HCT116 (cell line): ENCODE measurements at regions not wholly inside any gene's neighbourhood (a gene's known extent, or its start where the extent isn't known, plus 50 kb on each side); places are given as distances from the start of the nearest gene placed in this dataset.

Source experiments
- ATAC-seq: fragments of 200-7000 bp; cut with Tn5 transposase; 2 replicates; pipeline ENCODE4 v1.9.1; 2020; ENCODE audit warnings: mild to moderate bottlenecking, moderate library complexity
- BruUV-seq: library from RNA; stranded (reverse); fragments of 400-500 nt; replicated peaks from 2 replicates; lab custom pipeline; 2021; lab: Mats Ljungman, UMichigan
- CTCF ChIA-PET: fragments of 300-600 bp; sonication (Branson Sonifier 250); formaldehyde crosslinking; loops from one replicate; lab custom pipeline; 2021; ENCODE audit warnings: antibody characterized with exemption; lab: Charles Lee
- POLR2A ChIA-PET: fragments of 300-600, 350-600 bp; sonication (Branson Sonifier 250); formaldehyde crosslinking; loops from one replicate; lab custom pipeline; 2021; ENCODE audit warnings: antibody characterized with exemption; lab: Charles Lee
- RAD21 ChIA-PET, 2 experiments: fragments of 300-600 bp; sonication (Branson Sonifier 250); formaldehyde crosslinking; loops; one replicate each; lab custom pipeline; 2023; ENCODE audit warnings: low total read pairs in 2 of 2; ENCODE audit not compliant: uncharacterized antibody in 2 of 2, unreplicated experiment in 2 of 2, low non-redundant PET in 1 of 2; lab: Charles Lee
- DNase-seq: peaks from one replicate; pipeline ENCODE4 v3.0.0-alpha.2; 2010; ENCODE audit warnings: low read depth, low spot score
- H2AFZ ChIP-seq: fragments of 200-600 bp; shearing (Covaris generic), sonication (generic); 2 replicates; pipeline ENCODE4 v1.6.1; 2017; ENCODE audit warnings: low read depth, mixed run types, mixed read lengths, antibody characterized with exemption, low read length; ENCODE audit not compliant: poor library complexity, severe bottlenecking
- H3K27ac ChIP-seq: 2 replicates; pipeline ENCODE4 v1.5.1; 2012; ENCODE audit warnings: low read depth, low read length
- H3K27me3 ChIP-seq: fragments of 200-600 bp; sonication (generic); 2 replicates; pipeline ENCODE4 v1.6.1; 2016; ENCODE audit warnings: mixed run types, low read length, mixed read lengths; ENCODE audit not compliant: insufficient read depth
- H3K36me3 ChIP-seq, 2 experiments: fragments of 200-500 bp in 1 of 2; fragments of 200-600 bp in 1 of 2; sonication (Bioruptor generic) in 1 of 2; sonication (generic) in 1 of 2; 2 replicates each; pipeline versions ENCODE4 v1.5.1 to v1.6.1; 2014 to 2016; ENCODE audit warnings: low read length in 2 of 2, inconsistent platforms in 1 of 2, mixed read lengths in 1 of 2, mixed run types in 1 of 2; ENCODE audit not compliant: insufficient read depth in 2 of 2, control insufficient read depth in 1 of 2
- H3K4me1 ChIP-seq, 2 experiments: fragments of 200-600 bp in 1 of 2; sonication (generic) in 1 of 2; 2 replicates each; pipeline versions ENCODE4 v1.5.1 to v1.6.1; 2012 to 2017; ENCODE audit warnings: low read length in 2 of 2, inconsistent platforms in 1 of 2, mild to moderate bottlenecking in 1 of 2, mixed read lengths in 1 of 2, mixed run types in 1 of 2, moderate library complexity in 1 of 2; ENCODE audit not compliant: insufficient read depth in 2 of 2, control insufficient read depth in 1 of 2
- H3K4me2 ChIP-seq: fragments of 200-600 bp; sonication (generic); 2 replicates; pipeline ENCODE4 v1.6.1; 2017; ENCODE audit warnings: mixed run types, low read length, mixed read lengths
- H3K4me3 ChIP-seq, 2 experiments: fragments of 200-600 bp in 1 of 2; sonication (generic) in 1 of 2; replicated peaks in 1 of 2; 2 replicates each; pipeline ENCODE4 v1.5.1; 2011 to 2016; ENCODE audit warnings: low read length in 2 of 2, control low read depth in 1 of 2, low read depth in 1 of 2, mild to moderate bottlenecking in 1 of 2, mixed read lengths in 1 of 2, mixed run types in 1 of 2
- H3K79me2 ChIP-seq: fragments of 200-600 bp; sonication (generic); 2 replicates; pipeline ENCODE4 v1.6.1; 2017; ENCODE audit warnings: mild to moderate bottlenecking, mixed run types, low read length, moderate library complexity, mixed read lengths; ENCODE audit not compliant: insufficient read depth
- H3K9ac ChIP-seq: fragments of 200-600 bp; sonication (generic); 2 replicates; pipeline ENCODE4 v1.6.1; 2016; ENCODE audit warnings: low read length, mixed read lengths
- H3K9me2 ChIP-seq: fragments of 200-600 bp; sonication (generic), shearing (Covaris generic); 2 replicates; pipeline ENCODE4 v1.6.1; 2017; ENCODE audit warnings: mixed run types, mild to moderate bottlenecking, moderate library complexity; ENCODE audit not compliant: insufficient read depth
- H3K9me3 ChIP-seq, 2 experiments: fragments of 200-500 bp in 1 of 2; fragments of 200-600 bp in 1 of 2; sonication (Bioruptor generic) in 1 of 2; sonication (generic) in 1 of 2; 2 replicates each; pipeline ENCODE4 v1.6.1; 2014 to 2017; ENCODE audit warnings: low read length in 2 of 2, mixed read lengths in 2 of 2, inconsistent platforms in 1 of 2, low read depth in 1 of 2, mild to moderate bottlenecking in 1 of 2, mixed run types in 1 of 2, moderate library complexity in 1 of 2; ENCODE audit not compliant: control insufficient read depth in 1 of 2, insufficient read depth in 1 of 2
- H4K20me1 ChIP-seq: fragments of 200-600 bp; sonication (generic), shearing (Covaris generic); 2 replicates; pipeline ENCODE4 v1.6.1; 2017; ENCODE audit warnings: mixed run types, mild to moderate bottlenecking, moderate library complexity; ENCODE audit not compliant: insufficient read depth
- EGR1 ChIP-seq: IDR thresholded peaks from 2 replicates; pipeline ENCODE4 v1.6.1; 2012; ENCODE audit warnings: low read depth
- EZH2 ChIP-seq: fragments of 200-600 bp; sonication (generic); IDR thresholded peaks from 2 replicates; pipeline ENCODE4 v1.6.1; 2017; ENCODE audit warnings: antibody characterized with exemption, mixed run types
- JUND ChIP-seq: IDR thresholded peaks from 2 replicates; pipeline ENCODE4 v1.6.1; 2012
- POLR2A ChIP-seq: IDR thresholded peaks from 2 replicates; pipeline ENCODE4 v1.7.0; 2011; ENCODE audit warnings: borderline replicate concordance; ENCODE audit not compliant: insufficient read depth, insufficient read length; ENCODE audit errors: extremely low read depth
- RAD21 ChIP-seq: IDR thresholded peaks from 2 replicates; pipeline ENCODE4 v1.6.1; 2012; ENCODE audit warnings: low read depth, mild to moderate bottlenecking
- REST ChIP-seq: IDR thresholded peaks from 2 replicates; pipeline ENCODE4 v1.6.1; 2012; ENCODE audit warnings: low read depth
- SIN3A ChIP-seq: IDR thresholded peaks from 2 replicates; pipeline ENCODE4 v1.6.1; 2012; ENCODE audit warnings: low read depth
- SRF ChIP-seq: IDR thresholded peaks from 2 replicates; pipeline ENCODE4 v1.6.1; 2012; ENCODE audit warnings: low read depth
- YY1 ChIP-seq: IDR thresholded peaks from 2 replicates; pipeline ENCODE4 v1.6.1; 2011; ENCODE audit warnings: low read length, low read depth, moderate library complexity, mild to moderate bottlenecking; ENCODE audit not compliant: insufficient replicate concordance; ENCODE audit errors: extremely low read depth
- ZBTB33 ChIP-seq: IDR thresholded peaks from 2 replicates; pipeline ENCODE4 v1.6.1; 2011; ENCODE audit warnings: mild to moderate bottlenecking, low read length, moderate library complexity; ENCODE audit not compliant: insufficient replicate concordance; ENCODE audit errors: extremely low read depth
- ZNF274 ChIP-seq: fragments of 200-500 bp; sonication (Bioruptor generic); IDR thresholded peaks from 2 replicates; pipeline ENCODE4 v1.6.1; 2014; ENCODE audit warnings: mild to moderate bottlenecking, low read depth, low read length, inconsistent platforms
- intact Hi-C: fragments of 100-400 bp; cut with micrococcal nuclease; formaldehyde crosslinking; loops from 2 replicates; pipeline ENCODE4 v1.10.0; 2022

- no peaks in the 10 kb centered on the region for H3K36me3 ChIP-seq
- no peaks in the 10 kb centered on the region for H3K4me1 ChIP-seq
- no peaks in the 10 kb centered on the region for H3K79me2 ChIP-seq
- CTCF ChIA-PET = no interaction called here
- POLR2A ChIA-PET = no interaction called here
- no peak overlapping the region for H3K27ac ChIP-seq
- RAD21 ChIA-PET = no interaction called here
- no peak for TF ChIP-seq YY1
- TF ChIP-seq SRF = no peak
- TF ChIP-seq REST = no peak
- no peak for TF ChIP-seq RAD21
- no peak for TF ChIP-seq EZH2
- TF ChIP-seq EGR1 = no peak
- no peak for TF ChIP-seq JUND
- ATAC-seq (no peak), DNase-seq (no peak)
- no peak overlapping the region for H3K4me3 ChIP-seq
- no peaks in the 10 kb centered on the region for H3K9me2 ChIP-seq
- no peaks in the 10 kb centered on the region for H4K20me1 ChIP-seq
- no peak overlapping the region for H2AFZ ChIP-seq
- H3K27me3 ChIP-seq = no peaks in the 10 kb centered on the region
- no peak overlapping the region for H3K9ac ChIP-seq
- H3K4me2 ChIP-seq = no peak overlapping the region
- BruUV-seq = no TSS peak
- intact Hi-C loops = no loop called here
- no peaks in the 10 kb centered on the region for H3K9me3 ChIP-seq
These were observed 320.3 kb upstream of the C1orf174 start for GRCh38 chr1:4220362-4220761.

- ATAC-seq (no peak), DNase-seq (no peak)
- Histone ChIP-seq H3K27ac (no peak overlapping the region), H3K79me2 (no peaks in the 10 kb centered on the region), H4K20me1 (no peaks in the 10 kb centered on the region), H3K27me3 (no peaks in the 10 kb centered on the region), H3K9me3 (no peaks in the 10 kb centered on the region), H3K4me2 (no peak overlapping the region), H3K9me2 (no peaks in the 10 kb centered on the region), H3K4me1 (no peaks in the 10 kb centered on the region), H3K36me3 (no peaks in the 10 kb centered on the region), H3K9ac (no peak overlapping the region), H2AFZ (no peak overlapping the region), H3K4me3 (no peak overlapping the region)
- intact Hi-C loops = no loop called here
- no TSS peak for BruUV-seq
- RAD21 ChIA-PET = no interaction called here
- CTCF ChIA-PET = no interaction called here
- POLR2A ChIA-PET = no interaction called here
- no peak for TF ChIP-seq JUND
- TF ChIP-seq REST = no peak
- no peak for TF ChIP-seq YY1
- TF ChIP-seq ZNF274 = no peak
- no peak for TF ChIP-seq SIN3A
- TF ChIP-seq POLR2A = no peak
- TF ChIP-seq EZH2 = no peak
- no peak for TF ChIP-seq ZBTB33
These were observed 321.0 kb upstream of the C1orf174 start for GRCh38 chr1:4221107-4221506.
